ENCODE measurements at regions not wholly inside any gene's neighbourhood (a gene's known extent, or its start where the extent isn't known, plus 50 kb on each side); places are given as distances from the start of the nearest gene placed in this dataset.

GRCh38 chr12:25764409-25764808 lies 194.1 kb upstream of the RASSF8 start:
- TF ChIP-seq FOXP2 (optimal IDR thresholded peaks at IDR 0.05; ENCODE audit: borderline replicate concordance, extremely low read depth, extremely low read length, insufficient read depth): no peak

GRCh38 chr12:25764892-25765291 lies 193.6 kb upstream of the RASSF8 start:
- TF ChIP-seq REST (IDR thresholded peaks at IDR 0.05; ENCODE audit: insufficient read depth in 1 of 2, low read depth in 2 of 2, low read length in 2 of 2): no peak
- TF ChIP-seq SIN3A (IDR thresholded peaks at IDR 0.05; ENCODE audit: borderline replicate concordance, insufficient read depth, low read length): no peak
- no peak for TF ChIP-seq POLR2AphosphoS5 (IDR thresholded peaks at IDR 0.05; ENCODE audit: low read depth, low read length)
- TF ChIP-seq FOXP2 (optimal IDR thresholded peaks at IDR 0.05; ENCODE audit: borderline replicate concordance, extremely low read depth, extremely low read length, insufficient read depth): no peak
- no peak for TF ChIP-seq TAF1 (IDR thresholded peaks at IDR 0.05; ENCODE audit: borderline replicate concordance, insufficient read depth, low read length)

- TF ChIP-seq POLR2AphosphoS5 (IDR thresholded peaks at IDR 0.05; ENCODE audit: low read depth, low read length) (no peak), REST (IDR thresholded peaks at IDR 0.05; ENCODE audit: insufficient read depth in 1 of 2, low read depth in 2 of 2, low read length in 2 of 2) (no peak), TAF1 (IDR thresholded peaks at IDR 0.05; ENCODE audit: borderline replicate concordance, insufficient read depth, low read length) (no peak), SIN3A (IDR thresholded peaks at IDR 0.05; ENCODE audit: borderline replicate concordance, insufficient read depth, low read length) (no peak), FOXP2 (optimal IDR thresholded peaks at IDR 0.05; ENCODE audit: borderline replicate concordance, extremely low read depth, extremely low read length, insufficient read depth) (no peak)
These were observed 190.9 kb upstream of the RASSF8 start for GRCh38 chr12:25767606-25768005.

- TF ChIP-seq POLR2AphosphoS5 (IDR thresholded peaks at IDR 0.05; ENCODE audit: low read depth, low read length): no peak
- TF ChIP-seq REST (IDR thresholded peaks at IDR 0.05; ENCODE audit: insufficient read depth in 1 of 2, low read depth in 2 of 2, low read length in 2 of 2): no peak
- TF ChIP-seq TAF1 (IDR thresholded peaks at IDR 0.05; ENCODE audit: borderline replicate concordance, insufficient read depth, low read length): no peak
- no peak for TF ChIP-seq SIN3A (IDR thresholded peaks at IDR 0.05; ENCODE audit: borderline replicate concordance, insufficient read depth, low read length)
- TF ChIP-seq FOXP2 (optimal IDR thresholded peaks at IDR 0.05; ENCODE audit: borderline replicate concordance, extremely low read depth, extremely low read length, insufficient read depth): no peak
These were observed 190.3 kb upstream of the RASSF8 start for GRCh38 chr12:25768151-25768550.

GRCh38 chr12:25769082-25769945 lies 189.2 kb upstream of the RASSF8 start:
- TF ChIP-seq SIN3A (IDR thresholded peaks at IDR 0.05; ENCODE audit: borderline replicate concordance, insufficient read depth, low read length) (no peak), POLR2AphosphoS5 (IDR thresholded peaks at IDR 0.05; ENCODE audit: low read depth, low read length) (no peak), REST (IDR thresholded peaks at IDR 0.05; ENCODE audit: insufficient read depth in 1 of 2, low read depth in 2 of 2, low read length in 2 of 2) (no peak), TAF1 (IDR thresholded peaks at IDR 0.05; ENCODE audit: borderline replicate concordance, insufficient read depth, low read length) (no peak), FOXP2 (optimal IDR thresholded peaks at IDR 0.05; ENCODE audit: borderline replicate concordance, extremely low read depth, extremely low read length, insufficient read depth) (no peak)
